GM12878 (cell line): ENCODE measurements at regions not wholly inside any gene's neighbourhood (a gene's known extent, or its start where the extent isn't known, plus 50 kb on each side); places are given as distances from the start of the nearest gene placed in this dataset.

Source experiments
- ATAC-seq: fragments of 200-7000 bp; cut with Tn5 transposase; 3 replicates; pipeline ENCODE4 v1.9.1; 2020; ENCODE audit warnings: mild to moderate bottlenecking, moderate library complexity
- BruUV-seq: library from RNA; stranded (reverse); fragments of 400-500 nt; replicated peaks from 2 replicates; lab custom pipeline; 2021; lab: Mats Ljungman, UMichigan
- CTCF ChIA-PET: fragments of 300-600 bp; sonication (Branson Sonifier 250); formaldehyde crosslinking; extraction: SDS; loops from one replicate; lab custom pipeline; 2021; ENCODE audit warnings: inconsistent platforms; lab: Yijun Ruan, JAX
- POLR2A ChIA-PET: fragments of 350-600 bp; formaldehyde crosslinking; extraction: SDS; loops from one replicate; lab custom pipeline; 2021; ENCODE audit warnings: inconsistent platforms; lab: Charles Lee
- RAD21 ChIA-PET: fragments of 300-600 bp; sonication (Branson Sonifier 250); formaldehyde crosslinking; loops from one replicate; lab custom pipeline; 2023; ENCODE audit warnings: antibody characterized with exemption; ENCODE audit not compliant: unreplicated experiment; lab: Charles Lee
- SMC1A ChIA-PET: fragments of 300-600 bp; sonication (Branson Sonifier 250); formaldehyde crosslinking; loops from one replicate; lab custom pipeline; 2023; ENCODE audit not compliant: unreplicated experiment, uncharacterized antibody; lab: Charles Lee
- DNase-seq: peaks from one replicate; pipeline ENCODE4 v3.0.0-alpha.2; 2011; ENCODE audit warnings: low read depth, low spot score
- FAIRE-seq: peaks from 3 replicates; lab custom pipeline; 2011; peaks lifted over from hg19 to GRCh38; lab: Jason Lieb, UNC
- H2AFZ ChIP-seq: 2 replicates; pipeline ENCODE4 v1.6.0; 2011; ENCODE audit warnings: low read depth, low read length, control low read depth; ENCODE audit not compliant: control insufficient read depth
- H3K27ac ChIP-seq: 2 replicates; pipeline ENCODE4 v1.5.1; 2011; ENCODE audit warnings: control low read depth; ENCODE audit not compliant: control insufficient read depth, insufficient read depth
- H3K27me3 ChIP-seq, 2 experiments: replicated peaks in 1 of 2; 2 replicates each; pipeline versions ENCODE4 v1.6.0 to v1.6.1; 2011; ENCODE audit warnings: low read length in 1 of 2; ENCODE audit not compliant: control insufficient read depth in 2 of 2, insufficient read depth in 2 of 2
- H3K36me3 ChIP-seq, 2 experiments: 2 replicates each; pipeline ENCODE4 v1.5.1; 2011; ENCODE audit warnings: low read length in 1 of 2; ENCODE audit not compliant: control insufficient read depth in 2 of 2, insufficient read depth in 2 of 2
- H3K4me1 ChIP-seq: 2 replicates; pipeline ENCODE4 v1.6.1; 2011; ENCODE audit warnings: mild to moderate bottlenecking, low read length, moderate library complexity, mixed read lengths; ENCODE audit not compliant: control insufficient read depth, insufficient read depth
- H3K4me2 ChIP-seq: 2 replicates; pipeline ENCODE4 v1.6.0; 2011; ENCODE audit warnings: control low read depth; ENCODE audit not compliant: control insufficient read depth, insufficient read depth
- H3K4me3 ChIP-seq: fragments of 200-600 bp; sonication (generic); 2 replicates; pipeline ENCODE4 v1.5.1; 2016
- H3K79me2 ChIP-seq: 2 replicates; pipeline ENCODE4 v1.6.0; 2011; ENCODE audit warnings: low read length; ENCODE audit not compliant: control insufficient read depth, insufficient read depth
- H3K9ac ChIP-seq: 2 replicates; pipeline ENCODE4 v1.8.0; 2011; ENCODE audit warnings: low read length, control low read depth, mixed read lengths; ENCODE audit not compliant: control insufficient read depth, insufficient read depth
- H3K9me3 ChIP-seq: replicated peaks from 3 replicates; pipeline ENCODE4 v1.5.1; 2011; ENCODE audit warnings: mild to moderate bottlenecking, low read length; ENCODE audit not compliant: control insufficient read depth, insufficient read depth
- H4K20me1 ChIP-seq: 2 replicates; pipeline ENCODE4 v1.6.0; 2011; ENCODE audit not compliant: control insufficient read depth, insufficient read depth
- IKZF1 ChIP-seq: fragments of 450-650 bp; conservative IDR thresholded peaks from 2 replicates; pipeline ENCODE4 v1.6.1; 2017; ENCODE audit warnings: antibody characterized with exemption, mild to moderate bottlenecking
- KAT2A ChIP-seq: conservative IDR thresholded peaks from 2 replicates; pipeline ENCODE4 v1.6.1; 2011; ENCODE audit warnings: low read depth, low read length; ENCODE audit not compliant: control insufficient read depth
- MTA3 ChIP-seq: IDR thresholded peaks from 2 replicates; pipeline ENCODE4 v1.6.1; 2012; ENCODE audit warnings: low read length, inconsistent platforms, borderline replicate concordance
- NR2C1 ChIP-seq: fragments of 450-650 bp; IDR thresholded peaks from 2 replicates; pipeline ENCODE4 v1.6.1; 2017; ENCODE audit warnings: antibody characterized with exemption, mild to moderate bottlenecking, moderate library complexity
- ZBTB40 ChIP-seq: fragments of 450-650 bp; IDR thresholded peaks from 2 replicates; pipeline ENCODE4 v1.6.1; 2016; ENCODE audit warnings: mild to moderate bottlenecking, moderate library complexity, borderline replicate concordance
- ZNF622 ChIP-seq: fragments of 450-650 bp; IDR thresholded peaks from 2 replicates; pipeline ENCODE4 v1.6.1; 2017; ENCODE audit warnings: mild to moderate bottlenecking, inconsistent platforms
- WGBS: methylation state at CpG from one replicate; pipeline ENCODE4 v1.1.6; 2016; ENCODE audit warnings: low lambda C conversion rate; ENCODE audit not compliant: insufficient replicate concordance, insufficient coverage; ENCODE audit errors: missing lambda C conversion rate; 5-methylcytosine and 5-hydroxymethylcytosine counted together
- in situ Hi-C: fragments of 300-500 bp; cut with MboI; formaldehyde crosslinking; loops from 9 replicates; pipeline ENCODE4 v1.14.3; 2018; ENCODE audit warnings: mixed read lengths
- intact Hi-C: fragments of 100-400 bp; cut with micrococcal nuclease; formaldehyde crosslinking; loops from one replicate; pipeline ENCODE4 v1.14.2; 2022; ENCODE audit not compliant: unreplicated experiment

DNA sequence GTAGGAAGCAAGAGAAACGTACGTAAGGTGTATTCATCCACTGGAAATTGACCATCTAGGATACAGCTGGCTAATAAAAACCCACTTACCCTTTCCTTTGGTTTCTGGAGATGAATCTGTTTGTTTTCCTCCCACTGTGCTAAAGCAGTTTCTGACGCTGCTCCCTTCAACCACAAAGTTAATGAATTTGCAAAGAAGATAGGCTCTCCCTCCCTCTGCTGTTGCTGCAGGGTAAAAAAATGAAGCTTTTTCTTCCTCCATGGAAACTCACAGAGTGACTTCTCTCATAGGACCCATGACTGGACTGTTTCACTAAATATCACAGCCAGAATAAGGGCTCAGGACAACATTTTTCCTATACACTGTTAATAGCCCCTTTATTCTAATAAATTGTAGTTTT, 172.1 kb upstream of the LRRN1 start:
- CTCF ChIA-PET = interaction anchor here (1.1 kb wide), 1 partner anchor 427 kb away, joined by 4 read pairs; no protein-coding TSS in a partner anchor
- H3K4me1 ChIP-seq = no peaks in the 10 kb centered on the region
- in situ Hi-C loops = no loop called here

More for the DNA sequence above, 172.1 kb upstream of the LRRN1 start:
- no peak for ATAC-seq
- SMC1A ChIA-PET = interaction anchor here (1.0 to 1.2 kb wide), 2 partner anchors 41 to 77 kb away, joined by 3 read pairs; no protein-coding TSS in a partner anchor
- Histone ChIP-seq H3K9ac (no peak overlapping the region), H2AFZ (no peak overlapping the region), H3K9me3 (no peaks in the 10 kb centered on the region; the same call in 2 of the 3 replicates), H3K27me3 (no peaks in the 10 kb centered on the region), H3K4me3 (no peak overlapping the region), H4K20me1 (no peaks in the 10 kb centered on the region), H3K36me3 (no peaks in the 10 kb centered on the region), H3K4me2 (no peak overlapping the region), H3K79me2 (no peaks in the 10 kb centered on the region), H3K27ac (no peak overlapping the region)
- FAIRE-seq = no peak
- no peak for DNase-seq
- BruUV-seq = no TSS peak
- TF ChIP-seq ZBTB40 = no peak
- no peak for TF ChIP-seq KAT2A
- no peak for TF ChIP-seq IKZF1
- TF ChIP-seq MTA3 = no peak
- TF ChIP-seq NR2C1 = no peak
- no peak for TF ChIP-seq ZNF622
- RAD21 ChIA-PET = interaction anchor here (0.7 to 1.7 kb wide), 2 partner anchors 40 to 427 kb away, joined by 3 to 5 read pairs; no protein-coding TSS in a partner anchor
- POLR2A ChIA-PET = no interaction called here
- intact Hi-C loops = no loop called here
- WGBS = 34% methylated on average over 3 of the region's 3 CpGs
